H7 (cell line): ENCODE measurements at regions not wholly inside any gene's neighbourhood (a gene's known extent, or its start where the extent isn't known, plus 50 kb on each side); places are given as distances from the start of the nearest gene placed in this dataset.
A peak's percentile ranks its signal among the peaks of the same experiment; 100 is the strongest.

Source experiments
- DNase-seq: peaks from one replicate; pipeline ENCODE4 v3.0.0; 2012
- H3K27me3 ChIP-seq: 2 replicates; pipeline ENCODE4 v1.6.0; 2011; ENCODE audit warnings: mild to moderate bottlenecking, low read length; ENCODE audit not compliant: control insufficient read depth, insufficient read depth
- H3K36me3 ChIP-seq: replicated peaks from 2 replicates; pipeline ENCODE4 v1.5.1; 2011; ENCODE audit warnings: low read length; ENCODE audit not compliant: control insufficient read depth, insufficient read depth
- H3K4me3 ChIP-seq: 2 replicates; pipeline ENCODE4 v1.5.1; 2011; ENCODE audit warnings: low read depth, mild to moderate bottlenecking, control low read depth, low read length, moderate library complexity; ENCODE audit not compliant: insufficient read depth

DNA sequence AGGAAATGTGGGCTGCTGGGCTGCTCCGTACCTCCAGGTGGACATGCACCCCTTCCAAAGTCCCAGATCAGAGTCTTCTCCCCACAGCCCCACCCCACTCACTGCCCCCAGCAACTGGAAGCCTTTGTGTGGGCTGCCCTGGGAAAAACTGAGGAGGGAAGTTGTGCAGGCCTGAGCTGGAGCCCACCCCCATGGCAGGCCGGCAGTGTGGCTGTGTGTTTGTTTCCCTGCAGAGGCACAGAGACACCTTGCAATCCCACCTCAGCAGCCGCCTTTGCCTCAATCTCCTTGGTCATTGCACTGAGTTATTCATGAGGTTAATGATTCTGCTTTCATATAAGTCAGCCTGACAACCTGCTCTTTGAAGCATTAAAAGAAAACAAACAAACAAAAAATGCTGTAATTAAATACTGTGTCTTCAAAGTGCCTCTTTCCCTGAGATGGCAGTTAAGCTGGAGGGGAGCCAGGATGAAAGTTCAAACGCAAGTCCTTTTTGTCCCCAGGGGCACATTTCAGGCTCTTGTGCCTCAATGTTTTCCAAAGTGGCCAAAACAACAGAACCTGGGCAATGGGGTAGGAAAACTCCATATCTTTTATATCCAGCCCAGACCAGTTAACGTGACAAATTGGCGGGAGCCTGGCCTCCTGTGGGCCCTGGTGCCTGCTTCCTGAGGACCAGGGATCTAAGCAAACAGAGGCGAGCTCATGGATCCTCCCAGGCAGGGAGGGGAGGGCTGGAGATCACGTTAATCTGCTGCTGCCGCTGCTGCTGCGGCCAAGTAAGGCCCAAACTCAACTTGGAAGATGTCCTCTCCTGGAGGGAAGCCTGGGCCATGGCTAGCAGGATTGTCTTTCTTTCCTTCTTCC, 51.9 kb upstream of the TSPAN11 start:
- H3K4me3 ChIP-seq = no peak overlapping the region
- DNase-seq = peak; percentile 36
- H3K27me3 ChIP-seq = no peaks in the 10 kb centered on the region
- no peaks in the 10 kb centered on the region for H3K36me3 ChIP-seq

DNA sequence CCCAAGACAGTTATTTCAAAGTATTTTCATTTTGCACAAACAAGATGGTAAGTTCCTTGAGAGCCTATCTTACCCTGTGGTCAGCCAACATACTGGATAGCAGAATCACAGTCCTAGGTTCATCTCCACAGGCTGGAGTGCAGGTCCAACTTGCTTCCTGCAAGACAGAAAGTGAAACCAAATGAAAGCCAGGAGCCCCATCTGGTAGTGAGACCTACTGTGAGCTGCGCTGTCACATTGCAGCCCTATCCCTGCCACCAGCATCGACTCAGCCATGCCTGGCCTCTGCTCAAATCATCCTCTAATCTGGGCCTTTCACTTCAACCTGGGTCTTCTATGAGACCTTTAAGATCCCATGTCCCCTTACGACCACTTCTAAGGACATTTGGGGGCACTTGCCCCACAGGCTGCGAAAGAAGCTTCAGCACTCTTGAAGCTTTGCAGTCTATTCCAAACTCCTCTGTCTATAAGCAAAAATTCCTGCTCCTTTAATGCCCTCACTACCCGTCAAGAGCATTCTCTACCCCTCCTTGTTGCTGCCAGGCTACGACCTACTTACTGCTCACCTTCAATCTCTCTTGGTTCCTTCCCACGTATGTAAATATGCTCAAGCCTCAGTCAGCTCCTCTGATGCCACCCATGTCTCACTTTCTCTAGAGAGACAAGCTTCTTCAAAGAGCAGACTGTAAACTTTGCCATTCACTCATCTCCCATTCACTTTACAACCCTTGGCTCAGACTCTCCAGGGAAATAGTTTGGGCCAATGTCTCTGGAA, 55.9 kb upstream of the TSPAN11 start:
- no peaks in the 10 kb centered on the region for H3K36me3 ChIP-seq
- no peaks in the 10 kb centered on the region for H3K27me3 ChIP-seq
- H3K4me3 ChIP-seq = no peak overlapping the region
- no peak for DNase-seq

DNA sequence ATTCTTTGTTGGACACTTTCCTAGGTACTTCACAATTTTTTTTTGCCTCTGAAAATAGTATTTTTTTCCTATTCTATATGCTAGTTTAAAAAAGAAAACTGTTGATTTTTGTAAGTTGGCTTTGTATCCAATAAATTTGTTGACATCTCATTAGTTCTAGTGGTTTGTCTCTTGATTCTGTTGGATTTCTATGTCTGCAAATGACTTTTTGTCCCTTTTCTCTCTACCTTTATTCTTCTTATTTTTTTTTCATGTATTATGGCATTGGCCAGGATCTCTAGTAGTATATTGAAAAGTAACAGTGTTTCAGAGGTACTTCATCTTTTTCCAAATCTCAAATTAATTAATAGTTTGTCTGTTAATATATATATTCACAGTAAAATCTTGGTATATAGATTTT, 59.1 kb upstream of the TSPAN11 start:
- Histone ChIP-seq H3K27me3 (no peaks in the 10 kb centered on the region), H3K36me3 (no peaks in the 10 kb centered on the region), H3K4me3 (no peak overlapping the region)
- DNase-seq = no peak

DNA sequence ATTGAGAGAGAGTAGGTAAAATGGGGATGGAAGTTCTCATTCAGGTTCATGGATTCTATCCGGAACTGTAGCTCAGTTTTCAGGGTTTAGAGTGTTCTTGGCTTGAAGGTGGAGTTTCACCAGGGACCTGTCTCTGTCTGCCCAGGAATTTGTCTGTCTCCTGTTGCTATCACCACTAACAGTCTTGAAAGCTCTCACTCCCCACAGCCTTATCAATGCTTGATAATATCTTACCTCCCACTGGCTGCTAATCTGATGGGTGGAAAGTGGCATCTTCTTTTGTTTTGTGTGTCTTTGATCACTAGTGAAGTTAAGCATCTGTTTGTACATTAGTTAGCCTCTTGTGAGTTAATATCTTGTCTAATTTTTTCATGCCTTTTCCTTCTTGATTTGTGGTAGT, 60.3 kb upstream of the TSPAN11 start:
- DNase-seq = no peak
- no peaks in the 10 kb centered on the region for H3K36me3 ChIP-seq
- no peak overlapping the region for H3K4me3 ChIP-seq
- no peaks in the 10 kb centered on the region for H3K27me3 ChIP-seq

DNA sequence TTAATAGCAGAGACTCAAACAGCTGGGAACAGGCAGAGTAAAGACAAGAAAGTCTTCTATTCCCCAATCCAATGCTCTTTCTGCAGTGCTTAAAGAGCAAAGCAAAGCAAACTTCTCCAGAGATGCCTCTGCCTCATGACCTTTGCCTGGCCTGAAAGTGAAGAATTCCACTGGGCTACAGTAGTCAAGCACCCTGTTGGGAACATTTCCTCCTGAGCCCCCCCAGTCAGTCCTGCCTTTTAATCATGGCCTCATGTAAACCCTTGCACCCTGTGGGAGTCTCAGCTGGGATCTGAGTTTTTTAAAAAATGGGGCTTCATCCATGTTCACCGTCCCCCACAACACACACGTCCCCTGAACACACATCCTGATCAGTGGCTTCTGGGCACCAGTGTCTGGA, 62.7 kb upstream of the TSPAN11 start:
- H3K4me3 ChIP-seq = no peak overlapping the region
- no peak for DNase-seq
- no peaks in the 10 kb centered on the region for H3K36me3 ChIP-seq
- no peaks in the 10 kb centered on the region for H3K27me3 ChIP-seq

DNA sequence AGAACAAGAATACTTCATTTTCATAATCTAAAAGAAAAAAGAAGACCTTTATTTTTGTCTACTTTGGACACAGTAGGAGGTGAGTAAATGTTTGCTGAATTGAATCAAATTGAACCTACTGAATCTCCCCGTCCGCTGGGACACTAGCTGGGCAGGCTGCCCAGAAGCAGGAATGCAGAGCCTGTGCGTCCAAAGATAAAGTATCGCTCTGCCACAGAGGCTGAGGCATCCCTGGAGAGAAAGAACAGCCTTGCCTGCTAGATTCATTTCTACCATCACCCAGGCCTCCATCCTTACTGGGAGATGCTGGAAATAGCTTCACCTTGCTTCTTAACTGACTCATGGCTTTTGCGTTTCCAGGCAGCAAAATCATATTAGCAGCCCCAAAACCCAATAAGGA, 64.1 kb upstream of the TSPAN11 start:
- no peaks in the 10 kb centered on the region for H3K27me3 ChIP-seq
- H3K4me3 ChIP-seq = no peak overlapping the region
- DNase-seq = no peak
- H3K36me3 ChIP-seq = no peaks in the 10 kb centered on the region

DNA sequence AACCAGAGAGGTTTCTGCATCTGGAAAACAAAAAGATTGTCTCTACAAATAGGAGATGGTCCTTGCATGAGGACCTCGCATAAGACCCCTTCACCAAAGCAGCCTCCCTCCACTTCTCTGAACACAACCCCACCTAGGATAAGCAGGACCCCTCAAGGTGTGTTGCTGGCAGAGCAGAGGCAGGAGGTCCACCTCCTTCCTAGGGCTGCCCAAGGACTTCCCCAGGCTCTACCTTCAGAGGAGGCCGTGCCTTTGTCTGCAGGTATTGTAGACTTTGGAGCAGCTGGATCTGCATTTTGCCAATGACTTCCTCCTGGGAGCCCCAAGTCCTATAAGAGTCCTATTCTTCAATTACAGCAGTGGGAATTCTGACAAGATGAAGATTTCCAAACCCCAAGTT, 67.3 kb upstream of the TSPAN11 start:
- Histone ChIP-seq H3K36me3 (no peaks in the 10 kb centered on the region), H3K4me3 (no peak overlapping the region), H3K27me3 (no peaks in the 10 kb centered on the region)
- DNase-seq = no peak

DNA sequence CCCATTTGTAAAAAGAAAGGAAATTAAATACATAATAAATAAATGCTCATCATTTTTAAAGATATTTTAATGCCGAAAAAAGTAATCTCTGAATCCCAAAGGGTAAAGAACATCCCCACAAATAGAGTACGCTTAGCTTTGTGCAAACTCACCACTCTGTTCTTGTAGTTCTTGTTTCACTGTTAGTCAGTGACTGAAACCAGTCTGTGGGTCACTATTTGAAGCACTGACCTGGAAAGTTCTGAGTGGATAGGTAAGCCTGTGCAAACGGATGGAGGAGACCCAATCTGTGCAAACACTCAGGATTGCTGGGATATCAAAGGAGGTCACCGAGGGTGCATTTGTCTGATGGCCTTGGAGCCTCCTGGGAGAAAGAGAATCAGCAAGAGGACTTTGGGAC, 68.1 kb upstream of the TSPAN11 start:
- DNase-seq = no peak
- no peak overlapping the region for H3K4me3 ChIP-seq
- no peaks in the 10 kb centered on the region for H3K27me3 ChIP-seq
- no peaks in the 10 kb centered on the region for H3K36me3 ChIP-seq

DNA sequence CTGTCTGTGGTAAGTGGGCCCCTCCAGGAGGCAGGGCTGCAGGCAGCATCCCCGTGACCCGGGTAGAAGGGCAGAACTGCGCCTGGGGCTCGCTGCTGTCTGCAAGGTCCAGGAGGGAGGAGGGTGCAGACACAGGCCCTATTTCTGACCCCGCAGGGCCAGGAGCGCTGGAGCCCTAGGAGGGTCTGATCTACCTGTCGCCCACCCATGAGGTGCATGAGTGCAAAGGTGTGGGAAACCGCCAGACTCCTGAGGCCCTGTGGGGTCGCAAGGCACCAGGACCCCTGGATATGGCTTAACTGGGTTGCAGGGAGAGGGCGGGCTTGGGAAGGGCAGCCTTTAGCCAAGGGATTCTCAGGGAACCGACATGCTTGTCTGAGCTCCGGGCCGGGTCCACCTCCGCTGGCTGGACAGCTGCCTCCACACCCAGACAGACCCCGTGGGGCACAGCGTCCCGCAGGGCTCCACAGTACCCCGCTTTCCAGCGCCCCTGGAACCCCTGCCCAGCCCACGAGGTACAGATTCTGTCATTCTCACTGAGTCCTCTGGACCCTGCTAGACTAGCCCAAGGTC, 72.9 kb upstream of the TSPAN11 start:
- Histone ChIP-seq H3K36me3 (no peaks in the 10 kb centered on the region), H3K4me3 (no peak overlapping the region), H3K27me3 (no peaks in the 10 kb centered on the region)
- no peak for DNase-seq

DNA sequence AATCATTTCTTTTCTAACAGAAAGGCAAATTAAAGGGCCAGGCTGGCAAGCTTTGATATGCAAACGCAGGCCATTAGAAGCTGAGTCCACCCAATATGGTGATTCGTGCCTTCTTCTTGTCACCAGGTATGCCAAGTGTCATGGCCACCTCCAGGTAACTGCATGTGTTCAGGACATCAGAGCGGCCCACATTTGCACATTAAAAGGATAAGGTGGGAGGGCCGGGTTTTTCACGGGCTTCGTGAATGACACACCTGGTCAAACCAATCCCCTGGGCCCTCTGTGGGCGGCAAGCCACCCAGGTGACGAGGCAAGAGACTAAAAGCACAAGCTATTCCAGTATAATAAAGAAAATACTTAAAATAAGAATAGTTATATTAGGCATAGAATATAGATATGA, 75.9 kb upstream of the TSPAN11 start:
- DNase-seq = no peak
- no peaks in the 10 kb centered on the region for H3K36me3 ChIP-seq
- no peaks in the 10 kb centered on the region for H3K27me3 ChIP-seq
- no peak overlapping the region for H3K4me3 ChIP-seq

DNA sequence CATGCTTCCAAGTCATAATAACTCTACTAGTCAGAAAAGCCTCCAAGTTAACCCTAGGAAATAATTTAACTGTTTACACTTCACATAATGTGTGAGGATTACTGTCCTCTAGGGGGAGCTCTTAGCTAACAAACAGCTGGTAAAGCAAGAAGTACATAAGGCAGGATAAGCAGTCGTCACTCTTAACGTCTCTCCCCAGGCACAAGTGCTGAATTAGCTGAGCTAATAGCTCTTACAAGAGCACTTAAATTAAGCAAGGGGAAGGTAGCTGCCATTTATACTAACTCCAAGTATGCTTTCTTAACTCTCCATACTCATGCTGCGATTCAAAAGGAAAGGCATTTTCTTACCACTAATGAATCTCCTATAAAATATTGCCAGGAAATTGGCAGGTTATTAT, 79.3 kb upstream of the TSPAN11 start:
- Histone ChIP-seq H3K36me3 (no peaks in the 10 kb centered on the region), H3K4me3 (no peak overlapping the region), H3K27me3 (no peaks in the 10 kb centered on the region)
- DNase-seq = no peak

DNA sequence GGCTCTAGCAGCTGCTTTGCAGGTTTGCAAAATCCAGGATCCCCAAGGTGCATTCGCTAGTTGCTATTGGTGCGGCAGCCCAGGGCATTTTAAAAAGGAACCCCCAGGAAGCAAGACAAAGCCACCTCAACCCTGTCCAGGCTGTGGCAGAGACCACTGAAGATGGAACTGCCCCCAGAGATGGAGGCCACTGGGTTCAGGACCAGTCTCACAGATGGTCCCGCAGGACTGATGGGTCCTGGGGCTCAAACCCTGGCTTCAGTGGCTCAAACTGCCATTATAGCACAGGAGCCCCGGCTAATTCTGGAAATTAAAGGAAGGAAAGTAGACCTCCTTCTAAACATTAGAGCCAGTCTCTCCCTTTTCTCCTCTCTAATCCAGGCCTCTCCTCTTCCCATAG, 79.8 kb upstream of the TSPAN11 start:
- Histone ChIP-seq H3K27me3 (no peaks in the 10 kb centered on the region), H3K4me3 (no peak overlapping the region), H3K36me3 (no peaks in the 10 kb centered on the region)
- DNase-seq = no peak

DNA sequence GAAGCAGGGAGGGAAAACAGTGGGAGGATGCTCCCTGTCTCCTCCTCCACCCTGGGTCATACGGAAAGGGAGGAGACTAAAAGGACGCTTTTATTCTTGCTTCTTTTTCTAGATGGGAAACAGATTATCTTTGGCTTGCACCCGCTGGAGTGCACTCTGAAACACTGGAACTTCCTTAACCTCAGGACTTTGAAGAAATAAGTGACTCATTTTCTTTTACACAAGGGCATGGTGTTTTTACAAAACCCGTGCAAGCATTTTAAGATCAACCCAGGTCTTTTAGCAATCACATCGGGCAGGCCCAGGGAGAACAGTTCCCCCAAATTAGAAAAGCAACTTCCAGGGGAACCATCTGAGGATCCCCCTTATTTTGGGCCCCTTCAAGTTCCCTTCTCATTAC, 80.9 kb upstream of the TSPAN11 start:
- no peak for DNase-seq
- Histone ChIP-seq H3K36me3 (no peaks in the 10 kb centered on the region), H3K27me3 (no peaks in the 10 kb centered on the region), H3K4me3 (no peak overlapping the region)

DNA sequence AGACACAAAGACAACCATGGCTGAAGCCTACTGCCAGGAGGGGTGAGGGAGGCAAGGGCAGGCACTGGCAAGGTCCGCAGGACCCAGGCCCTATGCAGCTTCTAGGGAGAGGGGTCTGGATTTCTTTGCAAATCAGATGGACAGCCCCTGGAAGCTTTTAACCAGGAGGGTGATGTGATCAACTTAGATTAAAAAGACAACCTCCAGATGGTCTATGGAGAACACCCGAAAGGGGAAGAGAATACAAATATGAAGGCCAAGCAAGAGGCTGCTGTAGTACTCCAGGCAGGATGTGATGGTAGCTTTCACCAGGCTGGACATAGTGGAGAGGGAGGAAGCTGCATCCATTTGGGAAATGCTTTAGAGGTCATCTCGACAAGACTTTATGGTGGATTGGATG, 83.3 kb upstream of the TSPAN11 start:
- no peak for DNase-seq
- H3K4me3 ChIP-seq = no peak overlapping the region
- H3K36me3 ChIP-seq = no peaks in the 10 kb centered on the region
- H3K27me3 ChIP-seq = no peaks in the 10 kb centered on the region

DNA sequence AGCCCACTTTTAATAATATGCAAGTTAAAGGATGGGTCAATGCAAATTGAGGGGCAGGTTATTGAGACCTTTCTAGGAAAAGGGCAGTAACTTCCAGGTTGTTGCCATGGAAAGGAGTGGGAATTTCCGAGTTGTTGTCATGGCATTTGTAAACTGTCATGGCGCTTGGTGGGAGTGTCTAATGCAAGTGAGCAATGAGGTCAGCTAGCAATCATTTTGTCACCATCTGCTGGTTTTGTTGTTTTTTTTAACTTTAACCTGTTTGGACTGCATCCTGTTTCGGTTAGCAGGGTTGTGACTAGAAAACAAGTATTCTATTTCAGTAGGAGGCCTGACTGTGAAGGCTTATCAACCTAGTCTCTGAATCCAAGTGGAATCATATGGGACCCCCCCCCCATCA, 85.8 kb upstream of the TSPAN11 start:
- DNase-seq = peak; percentile 48
- Histone ChIP-seq H3K27me3 (no peaks in the 10 kb centered on the region), H3K4me3 (no peak overlapping the region), H3K36me3 (no peaks in the 10 kb centered on the region)
